Lower leg skin (tissue), 4 donors: ENCODE measurements at regions not wholly inside any gene's neighbourhood (a gene's known extent, or its start where the extent isn't known, plus 50 kb on each side); places are given as distances from the start of the nearest gene placed in this dataset.

ENCODE experiments used
- DNase-seq, 2 donors: peaks; one replicate each; pipeline ENCODE4 v3.0.0-alpha.2; 2019; ENCODE audit warnings: low spot score in 2 of 2
- H3K4me3 ChIP-seq: fragments of 200-600 bp; sonication (generic); 2 replicates; pipeline ENCODE4 v1.5.1; 2017; ENCODE audit warnings: mild to moderate bottlenecking, low read depth; ENCODE audit not compliant: poor library complexity, severe bottlenecking
- POLR2A ChIP-seq, 2 donors: fragments of 450-650 bp; IDR thresholded peaks; one replicate each; pipeline ENCODE4 v1.6.1; 2016 to 2017; ENCODE audit warnings: antibody characterized with exemption in 2 of 2, mild to moderate bottlenecking in 1 of 2, moderate library complexity in 1 of 2
- WGBS, 2 donors: methylation state at CpG; one replicate each; pipeline ENCODE4 v1.1.5; 2018; 5-methylcytosine and 5-hydroxymethylcytosine counted together
- intact Hi-C: fragments of 100-400 bp; cut with DNase I; formaldehyde crosslinking; loops from one replicate; pipeline ENCODE4 v1.15.0; 2023; ENCODE audit warnings: low total_unique reads
- TF ChIP-seq, protein P1 (sequence below), 3 donors: fragments of 450-650 bp; IDR thresholded peaks; one replicate each; pipeline ENCODE4 v1.5.1; 2016; ENCODE audit warnings: antibody characterized with exemption in 3 of 3, mild to moderate bottlenecking in 3 of 3, moderate library complexity in 2 of 3

DNA sequence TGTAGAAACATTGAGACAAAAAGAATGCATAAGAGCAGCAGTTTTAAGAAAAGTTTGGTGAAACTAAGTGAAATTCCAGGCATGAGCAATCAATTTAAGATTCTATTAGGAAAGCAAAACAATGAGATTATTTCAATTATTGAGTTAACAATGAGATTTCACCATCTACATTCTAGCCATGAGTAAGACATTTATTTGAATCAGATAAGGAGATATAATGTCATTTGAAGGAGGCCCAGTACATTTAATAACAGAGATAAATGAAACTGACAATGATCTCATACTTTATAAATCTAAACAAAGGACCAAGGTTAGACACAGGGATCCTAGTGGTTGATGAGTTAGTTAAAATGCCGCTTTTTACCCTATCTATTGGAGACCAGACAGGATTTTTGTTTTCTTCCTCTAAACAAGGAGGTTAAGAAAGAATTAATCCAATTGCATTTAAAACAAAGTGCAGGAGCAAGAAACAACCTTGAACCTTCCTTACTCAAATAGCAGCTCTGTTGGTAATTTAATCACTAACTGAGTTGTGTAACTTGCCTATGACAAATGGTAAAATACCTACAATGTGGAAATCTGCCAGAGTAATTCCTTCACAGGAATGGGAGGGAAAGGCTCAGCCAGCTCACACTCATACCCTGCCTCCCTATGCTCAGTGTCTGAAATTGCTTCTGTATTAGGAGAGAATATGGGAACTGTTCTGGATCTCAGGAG lies 103.5 kb upstream of the NR3C1 start:
- TF ChIP-seq, protein P1, sequence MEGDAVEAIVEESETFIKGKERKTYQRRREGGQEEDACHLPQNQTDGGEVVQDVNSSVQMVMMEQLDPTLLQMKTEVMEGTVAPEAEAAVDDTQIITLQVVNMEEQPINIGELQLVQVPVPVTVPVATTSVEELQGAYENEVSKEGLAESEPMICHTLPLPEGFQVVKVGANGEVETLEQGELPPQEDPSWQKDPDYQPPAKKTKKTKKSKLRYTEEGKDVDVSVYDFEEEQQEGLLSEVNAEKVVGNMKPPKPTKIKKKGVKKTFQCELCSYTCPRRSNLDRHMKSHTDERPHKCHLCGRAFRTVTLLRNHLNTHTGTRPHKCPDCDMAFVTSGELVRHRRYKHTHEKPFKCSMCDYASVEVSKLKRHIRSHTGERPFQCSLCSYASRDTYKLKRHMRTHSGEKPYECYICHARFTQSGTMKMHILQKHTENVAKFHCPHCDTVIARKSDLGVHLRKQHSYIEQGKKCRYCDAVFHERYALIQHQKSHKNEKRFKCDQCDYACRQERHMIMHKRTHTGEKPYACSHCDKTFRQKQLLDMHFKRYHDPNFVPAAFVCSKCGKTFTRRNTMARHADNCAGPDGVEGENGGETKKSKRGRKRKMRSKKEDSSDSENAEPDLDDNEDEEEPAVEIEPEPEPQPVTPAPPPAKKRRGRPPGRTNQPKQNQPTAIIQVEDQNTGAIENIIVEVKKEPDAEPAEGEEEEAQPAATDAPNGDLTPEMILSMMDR (IDR thresholded peaks at IDR 0.05), result no peak
- TF ChIP-seq POLR2A (IDR thresholded peaks at IDR 0.05), result no peak
- DNase-seq, result no peak

DNA sequence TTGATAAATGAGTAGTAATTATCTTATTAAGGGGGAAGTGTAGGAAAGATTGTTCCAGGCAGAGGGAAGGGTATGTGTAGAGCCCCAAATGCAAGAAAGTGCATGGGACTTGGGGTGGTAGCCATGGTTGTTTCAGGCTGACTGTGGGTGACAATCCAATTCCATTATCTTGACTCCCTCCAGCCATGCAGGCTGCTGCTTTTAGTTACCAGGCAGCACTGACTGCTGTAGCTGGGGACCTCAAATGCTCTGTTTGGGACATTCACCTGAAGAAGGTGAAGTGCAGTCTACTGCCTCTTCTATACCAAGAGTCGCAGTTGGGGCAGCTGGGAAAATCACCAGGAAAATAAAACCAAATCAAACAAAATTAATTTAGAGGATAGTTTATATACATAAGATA lies 102.4 kb upstream of the NR3C1 start:
- TF ChIP-seq POLR2A (IDR thresholded peaks at IDR 0.05), result no peak
- TF ChIP-seq, protein P1 (IDR thresholded peaks at IDR 0.05), result no peak
- no peak overlapping the region for H3K4me3 ChIP-seq
- no peak for DNase-seq
- intact Hi-C loops, result no loop called here
- WGBS, 2 donors, result 96 to 100% methylated on average over 1 of the region's 1 CpG

More for the DNA sequence above, 103.5 kb upstream of the NR3C1 start:
- intact Hi-C loops, result no loop called here
- H3K4me3 ChIP-seq, result no peak overlapping the region
- 66 to 74% methylated on average over 1 of the region's 1 CpG for WGBS, 2 donors

DNA sequence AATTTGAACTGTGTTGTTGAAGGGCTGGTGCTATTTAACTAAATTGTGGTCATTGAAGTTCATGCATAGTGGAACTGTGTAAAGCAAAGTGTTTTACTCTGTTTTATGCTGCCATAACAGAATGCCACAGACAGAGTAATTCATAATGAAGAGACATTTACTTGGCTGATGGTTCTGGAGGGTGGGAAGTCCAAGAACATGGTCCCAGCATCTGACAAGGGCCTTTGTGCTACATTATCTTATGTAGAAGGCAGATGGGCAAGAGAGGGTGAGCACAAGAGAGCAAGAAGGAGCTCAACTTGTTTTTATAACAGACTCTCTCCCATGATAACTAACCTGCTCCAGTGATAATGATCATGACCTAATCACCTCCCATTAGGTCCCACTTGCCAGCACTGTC lies 101.9 kb upstream of the NR3C1 start:
- TF ChIP-seq, protein P1 (IDR thresholded peaks at IDR 0.05), result no peak
- TF ChIP-seq POLR2A (IDR thresholded peaks at IDR 0.05), result no peak
- H3K4me3 ChIP-seq, result no peak overlapping the region
- intact Hi-C loops, result no loop called here
- DNase-seq, result no peak

DNA sequence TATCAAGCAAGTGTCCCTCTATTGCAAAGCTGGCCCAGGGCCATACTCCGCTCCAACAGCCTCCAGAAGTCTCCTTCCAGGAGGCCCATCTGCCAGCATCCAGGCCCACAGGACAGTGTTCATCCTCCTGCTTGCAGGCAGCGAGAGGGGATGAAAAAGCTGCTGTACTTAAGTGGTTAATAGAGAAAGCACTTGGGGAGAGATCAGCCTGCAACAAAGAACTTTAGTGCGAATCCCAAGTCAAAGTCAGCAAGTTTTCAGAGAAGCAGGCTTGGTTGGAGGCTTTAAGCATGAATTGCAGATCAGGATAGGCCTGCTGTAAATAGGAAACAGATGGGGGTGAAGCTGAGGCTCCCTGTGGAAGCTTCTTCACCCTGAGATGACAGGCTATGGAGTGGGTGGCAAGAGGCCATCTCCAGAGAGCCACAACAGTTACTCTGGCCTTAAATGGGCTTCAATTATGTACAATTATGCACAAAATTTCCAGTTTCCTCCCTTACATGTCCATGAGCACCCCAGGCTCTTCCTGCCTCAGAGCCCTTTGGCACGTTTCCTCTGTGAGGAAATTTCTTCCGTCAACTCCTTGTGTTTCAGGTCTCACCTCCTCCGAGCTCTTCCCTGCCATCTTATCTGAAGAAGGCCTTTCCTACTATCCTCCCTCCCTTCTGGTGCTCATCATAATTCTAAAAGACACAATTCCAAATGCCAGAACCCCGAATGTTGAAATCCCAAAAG lies 98.0 kb upstream of the NR3C1 start:
- no peak for DNase-seq
- WGBS, 2 donors, result 48 to 55% methylated on average over 7 of the region's 7 CpGs
- no peak for TF ChIP-seq POLR2A (IDR thresholded peaks at IDR 0.05)
- TF ChIP-seq, protein P1 (IDR thresholded peaks at IDR 0.05), result no peak
- no peak overlapping the region for H3K4me3 ChIP-seq
- intact Hi-C loops, result no loop called here

DNA sequence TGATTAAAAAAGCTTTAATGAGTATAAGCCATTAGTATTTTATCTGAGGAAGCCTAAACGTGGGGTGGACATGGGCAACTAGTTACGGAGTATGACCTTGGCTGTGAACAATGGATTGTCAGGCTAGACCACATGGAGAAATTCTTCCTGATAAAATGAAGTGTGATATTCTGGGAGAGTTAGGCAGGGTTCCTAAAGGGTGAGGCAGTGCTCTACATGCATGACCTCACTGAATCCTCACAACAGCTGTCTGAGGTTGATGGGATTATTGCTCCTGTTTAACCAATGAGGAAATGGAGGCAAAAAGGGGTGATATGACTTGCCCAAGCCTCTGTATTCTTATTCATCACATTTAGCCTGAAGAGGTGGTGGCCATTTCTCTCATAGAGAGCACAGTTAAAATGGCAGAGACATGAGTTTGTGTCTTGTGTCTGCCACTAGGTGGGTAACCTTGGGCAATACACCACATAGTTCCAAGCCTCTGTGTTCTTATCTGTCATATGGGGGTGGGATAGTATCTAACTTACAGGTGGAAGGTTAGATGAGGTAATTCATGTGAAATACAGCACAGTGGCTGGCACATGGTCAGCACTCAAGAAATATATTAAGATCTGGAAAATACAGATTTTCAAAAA lies 96.1 kb upstream of the NR3C1 start:
- no peak overlapping the region for H3K4me3 ChIP-seq
- intact Hi-C loops, result no loop called here
- WGBS, 2 donors, result 64 to 84% methylated on average over 2 of the region's 2 CpGs
- no peak for TF ChIP-seq POLR2A (IDR thresholded peaks at IDR 0.05)
- TF ChIP-seq, protein P1 (IDR thresholded peaks at IDR 0.05), result no peak
- DNase-seq, result no peak
